ENCODE measurements at regions not wholly inside any gene's neighbourhood (a gene's known extent, or its start where the extent isn't known, plus 50 kb on each side); places are given as distances from the start of the nearest gene placed in this dataset.

DNA sequence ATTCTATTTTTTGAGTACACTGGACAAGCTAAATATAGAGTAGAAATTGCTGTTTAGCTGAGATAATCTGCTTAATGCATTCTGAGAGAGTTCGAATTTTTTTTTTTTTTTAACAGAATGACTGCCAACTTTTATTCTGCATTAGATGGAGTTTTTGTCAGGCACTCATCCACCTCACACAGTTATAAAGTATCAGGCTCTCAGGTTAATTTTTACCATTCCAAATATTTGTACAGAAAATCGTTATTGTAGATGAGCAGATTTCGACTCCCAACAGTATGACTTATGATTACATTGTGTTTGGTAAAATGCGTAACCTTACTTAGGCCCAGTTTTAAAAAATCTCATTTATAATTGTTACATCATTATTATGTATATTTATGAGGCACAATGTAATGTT lies 1731.0 kb downstream of the GRIK2 start:
- TF ChIP-seq BRCA1 (CRISPR knock-in tag; IDR thresholded peaks at IDR 0.05) (no peak), CEBPB (IDR thresholded peaks at IDR 0.05; ENCODE audit: borderline replicate concordance, low read depth, low read length) (no peak), FOXM1 (CRISPR knock-in tag; IDR thresholded peaks at IDR 0.05) (no peak), TBP (CRISPR knock-in tag; IDR thresholded peaks at IDR 0.05) (no peak), BHLHE40 (IDR thresholded peaks at IDR 0.05; ENCODE audit: low read length) (no peak)
- TF ChIP-seq, protein P1, sequence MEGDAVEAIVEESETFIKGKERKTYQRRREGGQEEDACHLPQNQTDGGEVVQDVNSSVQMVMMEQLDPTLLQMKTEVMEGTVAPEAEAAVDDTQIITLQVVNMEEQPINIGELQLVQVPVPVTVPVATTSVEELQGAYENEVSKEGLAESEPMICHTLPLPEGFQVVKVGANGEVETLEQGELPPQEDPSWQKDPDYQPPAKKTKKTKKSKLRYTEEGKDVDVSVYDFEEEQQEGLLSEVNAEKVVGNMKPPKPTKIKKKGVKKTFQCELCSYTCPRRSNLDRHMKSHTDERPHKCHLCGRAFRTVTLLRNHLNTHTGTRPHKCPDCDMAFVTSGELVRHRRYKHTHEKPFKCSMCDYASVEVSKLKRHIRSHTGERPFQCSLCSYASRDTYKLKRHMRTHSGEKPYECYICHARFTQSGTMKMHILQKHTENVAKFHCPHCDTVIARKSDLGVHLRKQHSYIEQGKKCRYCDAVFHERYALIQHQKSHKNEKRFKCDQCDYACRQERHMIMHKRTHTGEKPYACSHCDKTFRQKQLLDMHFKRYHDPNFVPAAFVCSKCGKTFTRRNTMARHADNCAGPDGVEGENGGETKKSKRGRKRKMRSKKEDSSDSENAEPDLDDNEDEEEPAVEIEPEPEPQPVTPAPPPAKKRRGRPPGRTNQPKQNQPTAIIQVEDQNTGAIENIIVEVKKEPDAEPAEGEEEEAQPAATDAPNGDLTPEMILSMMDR (CRISPR knock-in tag; IDR thresholded peaks at IDR 0.05), result no peak

All from HepG2 (cell line).